ENCODE measurements at regions not wholly inside any gene's neighbourhood (a gene's known extent, or its start where the extent isn't known, plus 50 kb on each side); places are given as distances from the start of the nearest gene placed in this dataset.

GRCh38 chr6:153720732-153721131 lies 318.3 kb upstream of the OPRM1 start:
- TF ChIP-seq HDGF (IDR thresholded peaks at IDR 0.05; ENCODE audit: borderline replicate concordance) (no peak), BHLHE40 (IDR thresholded peaks at IDR 0.05; ENCODE audit: borderline replicate concordance) (no peak)

Data from HEK293T (cell line).